Glutamatergic neuron (in vitro differentiated cells): ENCODE measurements at regions not wholly inside any gene's neighbourhood (a gene's known extent, or its start where the extent isn't known, plus 50 kb on each side); places are given as distances from the start of the nearest gene placed in this dataset.

ENCODE experiments used
- DNase-seq: peaks from one replicate; pipeline ENCODE4 v3.0.0; 2022
- H3K27ac Mint-ChIP-seq: one replicate; pipeline ENCODE4 v1.8.0; 2020; ENCODE audit warnings: mild to moderate bottlenecking, mixed read lengths, inconsistent platforms; ENCODE audit not compliant: unreplicated experiment
- H3K27me3 Mint-ChIP-seq: one replicate; pipeline ENCODE4 v1.8.0; 2020; ENCODE audit warnings: mild to moderate bottlenecking, moderate library complexity, mixed read lengths, inconsistent platforms; ENCODE audit not compliant: unreplicated experiment
- H3K36me3 Mint-ChIP-seq: one replicate; pipeline ENCODE4 v1.8.0; 2020; ENCODE audit warnings: mild to moderate bottlenecking, mixed read lengths, inconsistent platforms; ENCODE audit not compliant: unreplicated experiment
- H3K4me1 Mint-ChIP-seq: one replicate; pipeline ENCODE4 v1.8.0; 2020; ENCODE audit warnings: mild to moderate bottlenecking, low read depth, mixed read lengths, inconsistent platforms; ENCODE audit not compliant: unreplicated experiment
- H3K4me3 Mint-ChIP-seq: one replicate; pipeline ENCODE4 v1.8.0; 2020; ENCODE audit warnings: mild to moderate bottlenecking, mixed read lengths, inconsistent platforms; ENCODE audit not compliant: unreplicated experiment
- H3K9me3 Mint-ChIP-seq: one replicate; pipeline ENCODE4 v1.8.0; 2020; ENCODE audit warnings: mild to moderate bottlenecking, moderate library complexity, mixed read lengths, inconsistent platforms; ENCODE audit not compliant: unreplicated experiment
- CTCF ChIP-seq: fragments of 200-600 bp; sonication (generic); IDR thresholded peaks from one replicate; pipeline ENCODE4 v1.5.0; 2021; ENCODE audit not compliant: partially characterized antibody, unreplicated experiment

GRCh38 chr10:71032887-71033286, 144.5 kb upstream of the PCBD1 start:
- Mint-ChIP-seq H3K4me1 (peaks cover 4% of the 10 kb centered on the region), H3K27ac (no peak overlapping the region), H3K9me3 (peaks cover 6% of the 10 kb centered on the region), H3K4me3 (no peak overlapping the region), H3K27me3 (peaks cover 5% of the 10 kb centered on the region), H3K36me3 (peaks cover 5% of the 10 kb centered on the region)
- no peak for DNase-seq
- no peak for TF ChIP-seq CTCF

- Mint-ChIP-seq H3K27ac (no peak overlapping the region), H3K9me3 (peaks cover 6% of the 10 kb centered on the region), H3K4me3 (no peak overlapping the region), H3K4me1 (peaks cover 4% of the 10 kb centered on the region), H3K27me3 (peaks cover 5% of the 10 kb centered on the region), H3K36me3 (peaks cover 5% of the 10 kb centered on the region)
- TF ChIP-seq CTCF, result peak; percentile 62
- DNase-seq, result no peak
Observed at GRCh38 chr10:71033396-71033980, 145.1 kb upstream of the PCBD1 start.

- H3K9me3 Mint-ChIP-seq, result peaks cover 6% of the 10 kb centered on the region
Observed at GRCh38 chr10:71035511-71036296, 147.3 kb upstream of the PCBD1 start.

GRCh38 chr10:71036297-71036966, 148.1 kb upstream of the PCBD1 start:
- Mint-ChIP-seq H3K4me1 (peaks cover 4% of the 10 kb centered on the region), H3K4me3 (no peak overlapping the region), H3K9me3 (peaks cover 6% of the 10 kb centered on the region), H3K27ac (no peak overlapping the region), H3K27me3 (peaks cover 9% of the 10 kb centered on the region), H3K36me3 (peaks cover 5% of the 10 kb centered on the region)
- no peak for DNase-seq
- TF ChIP-seq CTCF, result no peak

More at GRCh38 chr10:71035511-71036296, 147.3 kb upstream of the PCBD1 start:
- DNase-seq, result no peak
- TF ChIP-seq CTCF, result no peak
- peaks cover 5% of the 10 kb centered on the region for H3K36me3 Mint-ChIP-seq
- H3K27me3 Mint-ChIP-seq, result peaks cover 9% of the 10 kb centered on the region
- H3K4me3 Mint-ChIP-seq, result no peak overlapping the region
- H3K27ac Mint-ChIP-seq, result no peak overlapping the region
- H3K4me1 Mint-ChIP-seq, result peaks cover 4% of the 10 kb centered on the region
